ENCODE measurements at regions not wholly inside any gene's neighbourhood (a gene's known extent, or its start where the extent isn't known, plus 50 kb on each side); places are given as distances from the start of the nearest gene placed in this dataset.

GRCh38 chrX:2594491-2594890 lies 93.7 kb upstream of the DHRSX start:
- TF ChIP-seq REST (IDR thresholded peaks at IDR 0.05; ENCODE audit: unreplicated experiment) (no peak), JUNB (IDR thresholded peaks at IDR 0.05; ENCODE audit: unreplicated experiment) (no peak), CTCF (conservative IDR thresholded peaks at IDR 0.05; ENCODE audit: low read depth in 2 of 2) (no peak), EZH2phosphoT487 (IDR thresholded peaks at IDR 0.05; ENCODE audit: unreplicated experiment) (no peak), CREB1 (CRISPR knock-in tag; IDR thresholded peaks at IDR 0.05; ENCODE audit: low read depth) (no peak), POLR2AphosphoS5 (IDR thresholded peaks at IDR 0.05; ENCODE audit: low read depth) (no peak)
